Calu3 (cell line): ENCODE measurements at regions not wholly inside any gene's neighbourhood (a gene's known extent, or its start where the extent isn't known, plus 50 kb on each side); places are given as distances from the start of the nearest gene placed in this dataset.
"Not testable (repeated sequence)": the region's sequence is repeated elsewhere in the genome, so short reads cannot be mapped to it uniquely, and the experiment has no call there.

Source experiments
- BruUV-seq: library from RNA; stranded (reverse); fragments of 400-500 nt; replicated peaks from 2 replicates; lab custom pipeline; 2021; lab: Mats Ljungman, UMichigan
- CTCF ChIA-PET: fragments of 300-600 bp; sonication (Branson Sonifier 250); formaldehyde crosslinking; loops from one replicate; lab custom pipeline; 2022; ENCODE audit warnings: antibody characterized with exemption; lab: Charles Lee
- DNase-seq: peaks from one replicate; pipeline ENCODE4 v3.0.0; 2022
- H3K27ac Mint-ChIP-seq: one replicate; pipeline ENCODE4 v1.8.0; 2022; ENCODE audit warnings: mixed read lengths; ENCODE audit not compliant: unreplicated experiment
- H3K27me3 Mint-ChIP-seq: one replicate; pipeline ENCODE4 v1.8.0; 2022; ENCODE audit warnings: mixed read lengths; ENCODE audit not compliant: unreplicated experiment
- H3K36me3 Mint-ChIP-seq: one replicate; pipeline ENCODE4 v1.8.0; 2022; ENCODE audit warnings: mild to moderate bottlenecking, moderate library complexity, mixed read lengths; ENCODE audit not compliant: insufficient read depth, unreplicated experiment
- H3K4me1 Mint-ChIP-seq: one replicate; pipeline ENCODE4 v1.8.0; 2022; ENCODE audit warnings: mild to moderate bottlenecking, low read depth, mixed read lengths; ENCODE audit not compliant: unreplicated experiment
- H3K4me3 Mint-ChIP-seq: one replicate; pipeline ENCODE4 v1.8.0; 2022; ENCODE audit warnings: mild to moderate bottlenecking, low read depth, moderate library complexity, mixed read lengths; ENCODE audit not compliant: unreplicated experiment
- H3K9me3 Mint-ChIP-seq: one replicate; pipeline ENCODE4 v1.8.0; 2022; ENCODE audit warnings: low read depth, mixed read lengths; ENCODE audit not compliant: unreplicated experiment
- CTCF ChIP-seq: fragments of 200-600 bp; IDR thresholded peaks from one replicate; pipeline ENCODE4 v1.8.0; 2022; ENCODE audit warnings: antibody characterized with exemption; ENCODE audit not compliant: unreplicated experiment
- intact Hi-C: fragments of 100-400 bp; cut with micrococcal nuclease; formaldehyde crosslinking; loops from one replicate; pipeline ENCODE4 v1.10.0; 2022; ENCODE audit not compliant: unreplicated experiment

GRCh38 chr1:239123260-239123659, 263.1 kb upstream of the CHRM3 start:
- intact Hi-C loops: no loop called here
- H3K9me3 Mint-ChIP-seq: no peaks in the 10 kb centered on the region
- no TSS peak for BruUV-seq
- no peak overlapping the region for H3K27ac Mint-ChIP-seq
- CTCF ChIA-PET: no interaction called here
- no peaks in the 10 kb centered on the region for H3K4me1 Mint-ChIP-seq
- H3K27me3 Mint-ChIP-seq: no peaks in the 10 kb centered on the region
- DNase-seq: no peak
- no peak overlapping the region for H3K4me3 Mint-ChIP-seq
- no peak for TF ChIP-seq CTCF
- no peaks in the 10 kb centered on the region for H3K36me3 Mint-ChIP-seq

- no peak for DNase-seq
- Mint-ChIP-seq H3K27me3 (no peaks in the 10 kb centered on the region), H3K9me3 (no peaks in the 10 kb centered on the region), H3K4me1 (peaks cover 9% of the 10 kb centered on the region), H3K4me3 (no peak overlapping the region), H3K27ac (no peak overlapping the region), H3K36me3 (no peaks in the 10 kb centered on the region)
- no peak for TF ChIP-seq CTCF
- CTCF ChIA-PET: no interaction called here
- BruUV-seq: no TSS peak
- intact Hi-C loops: no loop called here
These were observed 274.1 kb upstream of the CHRM3 start for GRCh38 chr1:239112101-239112935.

GRCh38 chr1:239107676-239108075, 278.7 kb upstream of the CHRM3 start:
- DNase-seq: no peak
- Mint-ChIP-seq H3K4me3 (no peak overlapping the region), H3K27ac (no peak overlapping the region), H3K4me1 (peaks cover 6% of the 10 kb centered on the region), H3K27me3 (peaks cover 9% of the 10 kb centered on the region), H3K9me3 (no peaks in the 10 kb centered on the region), H3K36me3 (no peaks in the 10 kb centered on the region)
- BruUV-seq: no TSS peak
- intact Hi-C loops: no loop called here
- no peak for TF ChIP-seq CTCF
- CTCF ChIA-PET: no interaction called here

- DNase-seq, H3K4me1 Mint-ChIP-seq, intact Hi-C loops, CTCF ChIA-PET, H3K27ac Mint-ChIP-seq, H3K36me3 Mint-ChIP-seq, BruUV-seq, H3K4me3 Mint-ChIP-seq, H3K9me3 Mint-ChIP-seq: not testable (repeated sequence)
- H3K27me3 Mint-ChIP-seq: peaks cover 18% of the 10 kb centered on the region
These were observed 279.7 kb upstream of the CHRM3 start for GRCh38 chr1:239106689-239107088.

- no peak for TF ChIP-seq CTCF
- H3K9me3 Mint-ChIP-seq: no peaks in the 10 kb centered on the region
- BruUV-seq: no TSS peak
- H3K36me3 Mint-ChIP-seq: no peaks in the 10 kb centered on the region
- no peak overlapping the region for H3K4me3 Mint-ChIP-seq
- no peak for DNase-seq
- no peak overlapping the region for H3K27ac Mint-ChIP-seq
- H3K4me1 Mint-ChIP-seq: peaks cover 9% of the 10 kb centered on the region
- intact Hi-C loops: no loop called here
- CTCF ChIA-PET: no interaction called here
- H3K27me3 Mint-ChIP-seq: peaks cover 17% of the 10 kb centered on the region
These were observed 287.8 kb upstream of the CHRM3 start for GRCh38 chr1:239098400-239099037.
